ENCODE measurements at regions not wholly inside any gene's neighbourhood (a gene's known extent, or its start where the extent isn't known, plus 50 kb on each side); places are given as distances from the start of the nearest gene placed in this dataset.

GRCh38 chr20:58012731-58013510, 215.5 kb downstream of the ANKRD60 start:
- DNase-seq: no peak
- no peak overlapping the region for H3K27ac ChIP-seq
- H3K9me3 ChIP-seq (replicated peaks): peaks cover 10% of the 10 kb centered on the region; the same call in 1 of the 2 replicates
- H3K4me3 ChIP-seq: no peak overlapping the region
- H3K27me3 ChIP-seq: no peaks in the 10 kb centered on the region
- no peaks in the 10 kb centered on the region for H3K36me3 ChIP-seq
- peaks cover 20% of the 10 kb centered on the region for H3K4me1 ChIP-seq

GRCh38 chr20:58011947-58012610, 216.4 kb downstream of the ANKRD60 start:
- Histone ChIP-seq H3K36me3 (no peaks in the 10 kb centered on the region), H3K9me3 (replicated peaks) (peaks cover 10% of the 10 kb centered on the region; the same call in 1 of the 2 replicates), H3K27me3 (no peaks in the 10 kb centered on the region), H3K27ac (no peak overlapping the region), H3K4me1 (peaks cover 16% of the 10 kb centered on the region), H3K4me3 (no peak overlapping the region)
- DNase-seq: no peak

GRCh38 chr20:58011106-58011946, 217.1 kb downstream of the ANKRD60 start:
- no peak overlapping the region for H3K27ac ChIP-seq
- no peak for DNase-seq
- H3K9me3 ChIP-seq (replicated peaks): peaks cover 10% of the 10 kb centered on the region; the same call in 1 of the 2 replicates
- peaks cover 9% of the 10 kb centered on the region for H3K4me1 ChIP-seq
- no peak overlapping the region for H3K4me3 ChIP-seq
- H3K27me3 ChIP-seq: no peaks in the 10 kb centered on the region
- H3K36me3 ChIP-seq: no peaks in the 10 kb centered on the region

GRCh38 chr20:58010666-58011065, 217.8 kb downstream of the ANKRD60 start:
- Histone ChIP-seq H3K27ac (no peak overlapping the region), H3K27me3 (no peaks in the 10 kb centered on the region), H3K36me3 (no peaks in the 10 kb centered on the region), H3K4me1 (peaks cover 2% of the 10 kb centered on the region), H3K4me3 (no peak overlapping the region), H3K9me3 (replicated peaks) (peaks cover 8% of the 10 kb centered on the region; the same call in 1 of the 2 replicates)
- no peak for DNase-seq

GRCh38 chr20:58010186-58010585, 218.3 kb downstream of the ANKRD60 start:
- Histone ChIP-seq H3K4me3 (no peak overlapping the region), H3K27me3 (no peaks in the 10 kb centered on the region), H3K27ac (no peak overlapping the region), H3K36me3 (no peaks in the 10 kb centered on the region), H3K4me1 (no peaks in the 10 kb centered on the region), H3K9me3 (replicated peaks) (peaks cover 3% of the 10 kb centered on the region; the same call in 1 of the 2 replicates)
- DNase-seq: no peak

GRCh38 chr20:58008866-58009265, 219.6 kb downstream of the ANKRD60 start:
- Histone ChIP-seq H3K36me3 (no peaks in the 10 kb centered on the region), H3K9me3 (replicated peaks) (no peaks in the 10 kb centered on the region), H3K4me1 (no peaks in the 10 kb centered on the region), H3K4me3 (no peak overlapping the region), H3K27me3 (no peaks in the 10 kb centered on the region), H3K27ac (no peak overlapping the region)
- no peak for DNase-seq

- DNase-seq: no peak
- no peaks in the 10 kb centered on the region for H3K27me3 ChIP-seq
- no peak overlapping the region for H3K4me3 ChIP-seq
- H3K27ac ChIP-seq: no peak overlapping the region
- no peaks in the 10 kb centered on the region for H3K4me1 ChIP-seq
- H3K36me3 ChIP-seq: no peaks in the 10 kb centered on the region
- H3K9me3 ChIP-seq (replicated peaks): no peaks in the 10 kb centered on the region
These were observed 220.0 kb downstream of the ANKRD60 start for GRCh38 chr20:58008413-58008812.

- DNase-seq: no peak
- Histone ChIP-seq H3K27me3 (no peaks in the 10 kb centered on the region), H3K9me3 (replicated peaks) (no peaks in the 10 kb centered on the region), H3K4me3 (no peak overlapping the region), H3K4me1 (no peaks in the 10 kb centered on the region), H3K27ac (no peak overlapping the region), H3K36me3 (no peaks in the 10 kb centered on the region)
These were observed 220.5 kb downstream of the ANKRD60 start for GRCh38 chr20:58007947-58008346.

GRCh38 chr20:58006346-58007316, 221.8 kb downstream of the ANKRD60 start:
- H3K27ac ChIP-seq: no peak overlapping the region
- H3K9me3 ChIP-seq (replicated peaks): no peaks in the 10 kb centered on the region
- H3K4me3 ChIP-seq: no peak overlapping the region
- H3K36me3 ChIP-seq: no peaks in the 10 kb centered on the region
- H3K4me1 ChIP-seq: peaks cover 2% of the 10 kb centered on the region; the same call in 1 of the 2 replicates
- DNase-seq: no peak
- H3K27me3 ChIP-seq: no peaks in the 10 kb centered on the region

- no peak for DNase-seq
- Histone ChIP-seq H3K36me3 (no peaks in the 10 kb centered on the region), H3K27ac (no peak overlapping the region), H3K9me3 (replicated peaks) (no peaks in the 10 kb centered on the region), H3K4me1 (peaks cover 11% of the 10 kb centered on the region), H3K27me3 (no peaks in the 10 kb centered on the region), H3K4me3 (no peak overlapping the region)
These were observed 222.7 kb downstream of the ANKRD60 start for GRCh38 chr20:58005581-58006345.

- H3K9me3 ChIP-seq (replicated peaks): no peaks in the 10 kb centered on the region
- no peaks in the 10 kb centered on the region for H3K36me3 ChIP-seq
- peaks cover 20% of the 10 kb centered on the region for H3K4me1 ChIP-seq
- H3K4me3 ChIP-seq: no peak overlapping the region
- no peak overlapping the region for H3K27ac ChIP-seq
- H3K27me3 ChIP-seq: no peaks in the 10 kb centered on the region
- DNase-seq: no peak
These were observed 223.6 kb downstream of the ANKRD60 start for GRCh38 chr20:58004900-58005299.

GRCh38 chr20:58004146-58004545, 224.3 kb downstream of the ANKRD60 start:
- Histone ChIP-seq H3K27me3 (no peaks in the 10 kb centered on the region), H3K27ac (no peak overlapping the region), H3K36me3 (no peaks in the 10 kb centered on the region), H3K4me1 (peaks cover 26% of the 10 kb centered on the region), H3K9me3 (replicated peaks) (no peaks in the 10 kb centered on the region), H3K4me3 (no peak overlapping the region)
- no peak for DNase-seq

- H3K4me1 ChIP-seq: peaks cover 30% of the 10 kb centered on the region
- no peak overlapping the region for H3K27ac ChIP-seq
- no peaks in the 10 kb centered on the region for H3K27me3 ChIP-seq
- H3K4me3 ChIP-seq: no peak overlapping the region
- DNase-seq: peak; percentile 42 to 51
- no peaks in the 10 kb centered on the region for H3K36me3 ChIP-seq
- no peaks in the 10 kb centered on the region for H3K9me3 ChIP-seq (replicated peaks)
These were observed 224.9 kb downstream of the ANKRD60 start for GRCh38 chr20:58003525-58003924.
